Peyer's patch (tissue), 4 donors: ENCODE measurements at regions not wholly inside any gene's neighbourhood (a gene's known extent, or its start where the extent isn't known, plus 50 kb on each side); places are given as distances from the start of the nearest gene placed in this dataset.
"Not testable (repeated sequence)": the region's sequence is repeated elsewhere in the genome, so short reads cannot be mapped to it uniquely, and the experiment has no call there.

ENCODE experiments used
- POLR2A ChIP-seq, 2 donors: fragments of 450-650 bp; IDR thresholded peaks; one replicate each; pipeline ENCODE4 v1.5.1; 2017; ENCODE audit warnings: antibody characterized with exemption in 2 of 2, mild to moderate bottlenecking in 2 of 2, moderate library complexity in 2 of 2
- TF ChIP-seq, protein P1 (sequence below), 6 experiments: fragments of 450-650 bp in 4 of 6; fragments of 200-600 bp in 2 of 6; sonication (generic) in 1 of 6; IDR thresholded peaks; one replicate each; pipeline ENCODE4 v1.5.1; 2017 to 2019; ENCODE audit warnings: antibody characterized with exemption in 6 of 6, mild to moderate bottlenecking in 3 of 6, moderate library complexity in 1 of 6

DNA sequence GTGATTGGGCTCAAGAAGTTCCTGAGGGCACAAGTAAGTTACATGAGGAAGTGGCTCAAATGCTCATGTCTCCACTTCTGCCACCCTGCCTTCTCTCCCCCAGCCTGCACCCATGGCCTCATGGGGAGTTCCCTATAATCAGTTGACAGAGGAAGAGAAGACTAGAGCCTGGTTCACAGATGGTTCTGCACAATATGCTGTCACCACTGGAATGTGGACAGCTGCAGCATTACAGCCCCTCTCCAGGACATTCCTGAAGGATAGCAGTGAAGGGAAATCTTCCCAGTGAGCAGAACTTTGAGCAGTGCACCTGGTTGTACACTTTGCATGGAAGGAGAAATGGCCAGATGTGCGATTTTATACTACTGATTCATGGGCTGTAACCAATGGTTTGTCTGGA is 352.3 kb downstream of the C12orf75 start:
- not testable (repeated sequence) for TF ChIP-seq POLR2A (IDR thresholded peaks at IDR 0.05)
- TF ChIP-seq, protein P1, sequence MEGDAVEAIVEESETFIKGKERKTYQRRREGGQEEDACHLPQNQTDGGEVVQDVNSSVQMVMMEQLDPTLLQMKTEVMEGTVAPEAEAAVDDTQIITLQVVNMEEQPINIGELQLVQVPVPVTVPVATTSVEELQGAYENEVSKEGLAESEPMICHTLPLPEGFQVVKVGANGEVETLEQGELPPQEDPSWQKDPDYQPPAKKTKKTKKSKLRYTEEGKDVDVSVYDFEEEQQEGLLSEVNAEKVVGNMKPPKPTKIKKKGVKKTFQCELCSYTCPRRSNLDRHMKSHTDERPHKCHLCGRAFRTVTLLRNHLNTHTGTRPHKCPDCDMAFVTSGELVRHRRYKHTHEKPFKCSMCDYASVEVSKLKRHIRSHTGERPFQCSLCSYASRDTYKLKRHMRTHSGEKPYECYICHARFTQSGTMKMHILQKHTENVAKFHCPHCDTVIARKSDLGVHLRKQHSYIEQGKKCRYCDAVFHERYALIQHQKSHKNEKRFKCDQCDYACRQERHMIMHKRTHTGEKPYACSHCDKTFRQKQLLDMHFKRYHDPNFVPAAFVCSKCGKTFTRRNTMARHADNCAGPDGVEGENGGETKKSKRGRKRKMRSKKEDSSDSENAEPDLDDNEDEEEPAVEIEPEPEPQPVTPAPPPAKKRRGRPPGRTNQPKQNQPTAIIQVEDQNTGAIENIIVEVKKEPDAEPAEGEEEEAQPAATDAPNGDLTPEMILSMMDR (IDR thresholded peaks at IDR 0.05): not testable (repeated sequence)
